HepG2 (cell line): ENCODE measurements at regions not wholly inside any gene's neighbourhood (a gene's known extent, or its start where the extent isn't known, plus 50 kb on each side); places are given as distances from the start of the nearest gene placed in this dataset.

Experiments used
- ATAC-seq: fragments of 200-7000 bp; cut with Tn5 transposase; 3 replicates; pipeline ENCODE4 v1.9.1; 2020; ENCODE audit warnings: mild to moderate bottlenecking, moderate library complexity
- BruUV-seq: library from RNA; stranded (reverse); fragments of 400-500 nt; replicated peaks from 2 replicates; lab custom pipeline; 2021; lab: Mats Ljungman, UMichigan
- CTCF ChIA-PET: fragments of 300-600 bp; formaldehyde crosslinking; extraction: SDS; loops from one replicate; lab custom pipeline; 2021; ENCODE audit warnings: low total read pairs, inconsistent platforms, low intra/inter-chr PET ratio; lab: Yijun Ruan, JAX
- POLR2A ChIA-PET: fragments of 350-600 bp; sonication (Branson Sonifier 250); formaldehyde crosslinking; loops from one replicate; lab custom pipeline; 2020; ENCODE audit warnings: antibody characterized with exemption, inconsistent platforms; lab: Yijun Ruan, JAX
- DNase-seq: peaks from one replicate; pipeline ENCODE4 v3.0.0-alpha.2; 2015; ENCODE audit warnings: low spot score
- FAIRE-seq: peaks from 3 replicates; lab custom pipeline; 2011; peaks lifted over from hg19 to GRCh38; lab: Jason Lieb, UNC
- H2AFZ ChIP-seq: one replicate; pipeline ENCODE4 v1.6.1; 2011; ENCODE audit warnings: low read length, inconsistent platforms
- H3K27ac ChIP-seq: fragments of 300-600 bp; 3 replicates; pipeline ENCODE4 v1.8.0; 2011; ENCODE audit warnings: mixed run types, mild to moderate bottlenecking, mixed read lengths, low read length, inconsistent platforms; ENCODE audit not compliant: insufficient read depth; ENCODE audit errors: extremely low read length
- H3K27me3 ChIP-seq, 2 experiments: fragments of 200-600 bp in 1 of 2; 2 replicates in 1 of 2; 3 replicates in 1 of 2; pipeline versions ENCODE4 v1.6.0 to v1.8.0; 2011; ENCODE audit warnings: low read length in 2 of 2, mild to moderate bottlenecking in 2 of 2, moderate library complexity in 2 of 2, inconsistent platforms in 1 of 2; ENCODE audit not compliant: insufficient read depth in 2 of 2, control insufficient read depth in 1 of 2
- H3K36me3 ChIP-seq, 2 experiments: fragments of 200-600 bp in 1 of 2; replicated peaks in 1 of 2; 2 replicates in 1 of 2; 3 replicates in 1 of 2; pipeline versions ENCODE4 v1.5.1 to v1.8.0; 2011; ENCODE audit warnings: low read length in 2 of 2, inconsistent platforms in 1 of 2; ENCODE audit not compliant: insufficient read depth in 2 of 2, control insufficient read depth in 1 of 2
- H3K4me1 ChIP-seq: 2 replicates; pipeline ENCODE4 v1.5.1; 2012; ENCODE audit warnings: low read length, inconsistent platforms; ENCODE audit not compliant: insufficient read depth
- H3K4me2 ChIP-seq: 2 replicates; pipeline ENCODE4 v1.6.0; 2011; ENCODE audit warnings: low read depth, low read length, inconsistent platforms
- H3K4me3 ChIP-seq, 3 experiments: fragments of 200-600 bp in 1 of 3; sonication (generic), shearing (Covaris generic) in 1 of 3; replicated peaks in 1 of 3; 2 replicates each; pipeline ENCODE4 v1.5.1; 2011 to 2016; ENCODE audit warnings: low read length in 3 of 3, inconsistent platforms in 2 of 3, low read depth in 2 of 3, mild to moderate bottlenecking in 2 of 3, control low read depth in 1 of 3, mixed read lengths in 1 of 3; ENCODE audit not compliant: insufficient read depth in 1 of 3
- H3K79me2 ChIP-seq: one replicate; pipeline ENCODE4 v1.6.1; 2011; ENCODE audit warnings: low read length, inconsistent platforms; ENCODE audit not compliant: insufficient read depth
- H3K9ac ChIP-seq: 2 replicates; pipeline ENCODE4 v1.6.0; 2011; ENCODE audit warnings: mild to moderate bottlenecking, low read depth, low read length, inconsistent platforms; ENCODE audit not compliant: insufficient read depth
- H3K9me3 ChIP-seq: 2 replicates; pipeline ENCODE4 v1.5.1; 2012; ENCODE audit warnings: mild to moderate bottlenecking, low read length
- H4K20me1 ChIP-seq: 2 replicates; pipeline ENCODE4 v1.6.0; 2011; ENCODE audit warnings: inconsistent platforms, mild to moderate bottlenecking, low read length, moderate library complexity; ENCODE audit not compliant: insufficient read depth
- ATF7 ChIP-seq, 2 experiments: fragments of 450-650 bp in 1 of 2; sonication (generic) in 1 of 2; formaldehyde crosslinking in 1 of 2; IDR thresholded peaks; 2 replicates each; pipeline versions ENCODE4 v1.4.0 to v1.6.1; 2016 to 2020; ENCODE audit warnings: antibody characterized with exemption in 1 of 2, mild to moderate bottlenecking in 1 of 2, missing genetic modification reagents in 1 of 2
- BORCS8-MEF2B ChIP-seq: sonication (generic); formaldehyde crosslinking; IDR thresholded peaks from 2 replicates; pipeline ENCODE4 v1.8.0; 2022; ENCODE audit warnings: mild to moderate bottlenecking, missing genetic modification reagents
- CREB1 ChIP-seq, 2 experiments: fragments of 450-650 bp in 1 of 2; IDR thresholded peaks; 2 replicates each; pipeline ENCODE4 v1.6.1; 2016 to 2017; ENCODE audit warnings: control low read depth in 1 of 2, mild to moderate bottlenecking in 1 of 2, missing compliant biosample characterization in 1 of 2, missing genetic modification characterization in 1 of 2
- ETV5 ChIP-seq: IDR thresholded peaks from 2 replicates; pipeline ENCODE4 v1.6.1; 2018; ENCODE audit warnings: missing biosample characterization, missing genetic modification reagents, inconsistent platforms, borderline replicate concordance
- IKZF5 ChIP-seq: IDR thresholded peaks from 2 replicates; pipeline ENCODE4 v1.6.1; 2018; ENCODE audit warnings: missing genetic modification reagents, mild to moderate bottlenecking, missing compliant biosample characterization
- KAT7 ChIP-seq: IDR thresholded peaks from 2 replicates; pipeline ENCODE4 v1.6.1; 2018; ENCODE audit warnings: borderline replicate concordance, missing compliant biosample characterization
- MLXIP ChIP-seq: sonication (generic); formaldehyde crosslinking; IDR thresholded peaks from 2 replicates; pipeline ENCODE4 v1.9.0; 2021; ENCODE audit warnings: missing genetic modification reagents, borderline replicate concordance
- RAD51 ChIP-seq: fragments of 450-650 bp; IDR thresholded peaks from 2 replicates; pipeline ENCODE4 v1.6.1; 2016; ENCODE audit warnings: borderline replicate concordance
- RXRB ChIP-seq: IDR thresholded peaks from 2 replicates; pipeline ENCODE4 v1.6.1; 2016; ENCODE audit warnings: borderline replicate concordance, missing genetic modification reagents, missing compliant biosample characterization
- STAT5B ChIP-seq: sonication (generic); formaldehyde crosslinking; IDR thresholded peaks from 2 replicates; pipeline ENCODE4 v1.4.0; 2020; ENCODE audit warnings: missing genetic modification reagents
- ZNF253 ChIP-seq: sonication (generic); formaldehyde crosslinking; IDR thresholded peaks from 2 replicates; pipeline ENCODE4 v1.8.0; 2022; ENCODE audit warnings: mild to moderate bottlenecking, missing genetic modification reagents, borderline replicate concordance
- ZNF644 ChIP-seq: IDR thresholded peaks from 2 replicates; pipeline ENCODE4 v1.6.1; 2016; ENCODE audit warnings: low read depth
- ZSCAN25 ChIP-seq: sonication (generic); formaldehyde crosslinking; IDR thresholded peaks from 2 replicates; pipeline ENCODE4 v1.8.0; 2022; ENCODE audit warnings: mild to moderate bottlenecking, missing genetic modification reagents
- WGBS: methylation state at CpG from one replicate; pipeline ENCODE4 v1.1.6; 2017; ENCODE audit warnings: low lambda C conversion rate; 5-methylcytosine and 5-hydroxymethylcytosine counted together
- in situ Hi-C: cut with HindIII; loops from 2 replicates; pipeline ENCODE4 v1.10.0; 2017; ENCODE audit warnings: low pct_unique_long_range_greater_than_20kb; ENCODE audit not compliant: extremely low pct_ligation_motif_present
- intact Hi-C: fragments of 100-400 bp; cut with micrococcal nuclease; formaldehyde crosslinking; loops from one replicate; pipeline ENCODE4 v1.10.0; 2022; ENCODE audit not compliant: unreplicated experiment

GRCh38 chr5:97420646-97421045 lies 237.6 kb upstream of the RIOK2 start:
- Histone ChIP-seq H3K36me3 (no peaks in the 10 kb centered on the region), H3K9me3 (no peaks in the 10 kb centered on the region), H3K27ac (no peak overlapping the region), H3K79me2 (no peaks in the 10 kb centered on the region), H3K4me2 (no peak overlapping the region), H3K4me1 (no peaks in the 10 kb centered on the region), H3K27me3 (no peaks in the 10 kb centered on the region), H3K4me3 (no peak overlapping the region), H3K9ac (no peak overlapping the region), H2AFZ (no peak overlapping the region), H4K20me1 (no peaks in the 10 kb centered on the region)
- intact Hi-C loops, result no loop called here
- ATAC-seq (no peak), FAIRE-seq (no peak), DNase-seq (no peak)
- in situ Hi-C loops, result no loop called here
- BruUV-seq, result no TSS peak
- no peak for TF ChIP-seq ZNF253
- TF ChIP-seq KAT7, result no peak
- no peak for TF ChIP-seq STAT5B
- no peak for TF ChIP-seq ZSCAN25 (CRISPR knock-in tag)
- no peak for TF ChIP-seq ZNF644 (CRISPR knock-in tag)
- no peak for TF ChIP-seq MLXIP
- TF ChIP-seq BORCS8-MEF2B (CRISPR knock-in tag), result no peak
- ChIA-PET CTCF (no interaction called here), POLR2A (no interaction called here)
- 0% methylated on average over 1 of the region's 1 CpG for WGBS

GRCh38 chr5:97422678-97423077 lies 239.6 kb upstream of the RIOK2 start:
- Histone ChIP-seq H4K20me1 (no peaks in the 10 kb centered on the region), H3K36me3 (no peaks in the 10 kb centered on the region)
- 1% methylated on average over 3 of the region's 3 CpGs for WGBS

More at GRCh38 chr5:97422678-97423077, 239.6 kb upstream of the RIOK2 start:
- TF ChIP-seq RAD51 (no peak), ATF7 (IDR thresholded peaks at IDR 0.05) (peak; percentile 68), ATF7 (CRISPR knock-in tag; IDR thresholded peaks at IDR 0.05) (no peak), IKZF5 (CRISPR knock-in tag) (no peak), CREB1 (IDR thresholded peaks at IDR 0.05) (peak; percentile 64; the same call in 1 of the 2 replicates), CREB1 (CRISPR knock-in tag; IDR thresholded peaks at IDR 0.05) (no peak), ETV5 (CRISPR knock-in tag) (no peak), RXRB (CRISPR knock-in tag) (no peak)
- Histone ChIP-seq H3K9ac (no peak overlapping the region), H3K4me3 (no peak overlapping the region), H3K79me2 (no peaks in the 10 kb centered on the region), H3K4me1 (no peaks in the 10 kb centered on the region), H3K27me3 (no peaks in the 10 kb centered on the region), H2AFZ (no peak overlapping the region), H3K9me3 (no peaks in the 10 kb centered on the region), H3K4me2 (no peak overlapping the region), H3K27ac (no peak overlapping the region)
- intact Hi-C loops, result no loop called here
- in situ Hi-C loops, result no loop called here
- ATAC-seq, result no peak
- ChIA-PET CTCF (no interaction called here), POLR2A (no interaction called here)
- no TSS peak for BruUV-seq
- DNase-seq, result no peak
- FAIRE-seq, result no peak
